Adrenal gland (tissue), 5 donors: ENCODE measurements at regions not wholly inside any gene's neighbourhood (a gene's known extent, or its start where the extent isn't known, plus 50 kb on each side); places are given as distances from the start of the nearest gene placed in this dataset.
"Not testable (repeated sequence)": the region's sequence is repeated elsewhere in the genome, so short reads cannot be mapped to it uniquely, and the experiment has no call there.

Experiments used
- CTCF ChIP-seq, 6 experiments: fragments of 450-650 bp in 4 of 6; fragments of 200-600 bp in 2 of 6; sonication (generic) in 1 of 6; IDR thresholded peaks; 1 replicate in 5 of 6; 2 replicates in 1 of 6; pipeline versions ENCODE4 v1.5.1 to v1.8.0; 2016 to 2021; ENCODE audit warnings: antibody characterized with exemption in 6 of 6, mild to moderate bottlenecking in 2 of 6, moderate library complexity in 1 of 6
- POLR2A ChIP-seq, 2 donors: fragments of 450-650 bp; IDR thresholded peaks; one replicate each; pipeline ENCODE4 v1.6.1; 2017; ENCODE audit warnings: antibody characterized with exemption in 2 of 2, mild to moderate bottlenecking in 2 of 2, moderate library complexity in 1 of 2
- donor health status: DM: no; HTN: no; CAD: no.

GRCh38 chr3:6030648-6031047 is 830.3 kb upstream of the GRM7 start:
- not testable (repeated sequence) for TF ChIP-seq CTCF, POLR2A (IDR thresholded peaks at IDR 0.05)
